ENCODE measurements at regions not wholly inside any gene's neighbourhood (a gene's known extent, or its start where the extent isn't known, plus 50 kb on each side); places are given as distances from the start of the nearest gene placed in this dataset.

GRCh38 chr13:21826214-21827015, 155.5 kb downstream of the FGF9 start:
- DNase-seq (ENCODE audit: insufficient read length, low spot score) (no peak), FAIRE-seq (no peak)
- no peak for TF ChIP-seq POLR2A (IDR thresholded peaks at IDR 0.05; ENCODE audit: low read depth, low read length)

- FAIRE-seq (no peak), DNase-seq (ENCODE audit: insufficient read length, low spot score) (no peak)
- no peak for TF ChIP-seq POLR2A (IDR thresholded peaks at IDR 0.05; ENCODE audit: low read depth, low read length)
Observed at GRCh38 chr13:21831654-21832324, 160.9 kb downstream of the FGF9 start.

GRCh38 chr13:21833921-21834320, 163.0 kb downstream of the FGF9 start:
- DNase-seq (ENCODE audit: insufficient read length, low spot score) (no peak), FAIRE-seq (no peak)
- no peak for TF ChIP-seq POLR2A (IDR thresholded peaks at IDR 0.05; ENCODE audit: low read depth, low read length)

- DNase-seq (ENCODE audit: insufficient read length, low spot score) (no peak), FAIRE-seq (no peak)
- TF ChIP-seq POLR2A (IDR thresholded peaks at IDR 0.05; ENCODE audit: low read depth, low read length) = no peak
Observed at GRCh38 chr13:21834521-21834920, 163.6 kb downstream of the FGF9 start.

GRCh38 chr13:21837288-21837687, 166.4 kb downstream of the FGF9 start:
- DNase-seq (ENCODE audit: insufficient read length, low spot score) (no peak), FAIRE-seq (no peak)
- TF ChIP-seq POLR2A (IDR thresholded peaks at IDR 0.05; ENCODE audit: low read depth, low read length) = no peak

GRCh38 chr13:21837841-21838551, 167.1 kb downstream of the FGF9 start:
- no peak for TF ChIP-seq POLR2A (IDR thresholded peaks at IDR 0.05; ENCODE audit: low read depth, low read length)
- no peak for FAIRE-seq
- DNase-seq (ENCODE audit: insufficient read length, low spot score) = no peak

GRCh38 chr13:21846605-21847004, 175.7 kb downstream of the FGF9 start:
- TF ChIP-seq POLR2A (IDR thresholded peaks at IDR 0.05; ENCODE audit: low read depth, low read length) = no peak
- no peak for FAIRE-seq
- DNase-seq (ENCODE audit: insufficient read length, low spot score) = no peak

GRCh38 chr13:21849323-21849722, 178.4 kb downstream of the FGF9 start:
- FAIRE-seq = no peak
- TF ChIP-seq POLR2A (IDR thresholded peaks at IDR 0.05; ENCODE audit: low read depth, low read length) = no peak
- DNase-seq (ENCODE audit: insufficient read length, low spot score) = no peak

GRCh38 chr13:21850013-21851006, 179.4 kb downstream of the FGF9 start:
- FAIRE-seq (no peak), DNase-seq (ENCODE audit: insufficient read length, low spot score) (no peak)
- TF ChIP-seq POLR2A (IDR thresholded peaks at IDR 0.05; ENCODE audit: low read depth, low read length) = no peak

- FAIRE-seq (no peak), DNase-seq (ENCODE audit: insufficient read length, low spot score) (no peak)
- TF ChIP-seq POLR2A (IDR thresholded peaks at IDR 0.05; ENCODE audit: low read depth, low read length) = no peak
Observed at GRCh38 chr13:21852043-21852442, 181.2 kb downstream of the FGF9 start.

- TF ChIP-seq POLR2A (IDR thresholded peaks at IDR 0.05; ENCODE audit: low read depth, low read length) = no peak
- FAIRE-seq (no peak), DNase-seq (ENCODE audit: insufficient read length, low spot score) (no peak)
Observed at GRCh38 chr13:21853779-21854178, 182.9 kb downstream of the FGF9 start.

- TF ChIP-seq POLR2A (IDR thresholded peaks at IDR 0.05; ENCODE audit: low read depth, low read length) = no peak
- DNase-seq (ENCODE audit: insufficient read length, low spot score) = no peak
- FAIRE-seq = no peak
Observed at GRCh38 chr13:21868823-21869222, 197.9 kb downstream of the FGF9 start.

- TF ChIP-seq POLR2A (IDR thresholded peaks at IDR 0.05; ENCODE audit: low read depth, low read length) = no peak
- DNase-seq (ENCODE audit: insufficient read length, low spot score) = no peak
- FAIRE-seq = no peak
Observed at GRCh38 chr13:21871382-21871781, 200.5 kb downstream of the FGF9 start.
